Ammon's horn (tissue), 1 donor: ENCODE measurements at regions not wholly inside any gene's neighbourhood (a gene's known extent, or its start where the extent isn't known, plus 50 kb on each side); places are given as distances from the start of the nearest gene placed in this dataset.

Experiments
- DNase-seq: peaks from one replicate; pipeline ENCODE4 v3.0.0-alpha.2; 2016; ENCODE audit warnings: low spot score

DNA sequence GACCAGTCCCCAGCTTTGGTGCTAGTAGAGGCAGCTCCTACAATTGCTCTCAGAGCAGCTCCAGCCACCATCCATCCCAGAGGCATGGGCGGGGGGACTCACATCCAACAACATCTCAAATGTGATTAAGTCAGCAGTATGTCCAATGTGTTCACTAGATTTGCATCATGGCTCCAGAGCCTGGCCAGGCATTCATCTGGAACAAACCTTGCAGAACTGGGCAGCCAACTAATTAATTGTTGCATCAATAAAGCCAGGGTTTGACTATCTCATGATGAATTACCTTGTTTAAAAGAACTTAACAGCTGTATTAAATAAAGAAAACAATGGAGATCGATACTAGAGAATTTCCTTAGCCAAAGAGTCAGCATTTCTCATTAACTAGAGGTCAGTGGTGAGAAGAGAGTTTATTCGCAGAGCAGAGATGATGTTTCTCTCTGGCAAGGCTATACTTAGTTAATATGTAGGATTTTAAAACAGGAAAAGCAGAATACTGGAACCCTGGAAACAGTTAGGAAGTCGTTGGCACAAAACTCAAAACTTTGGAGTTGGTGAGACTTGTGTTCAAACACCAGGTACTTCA lies 494.4 kb downstream of the GRIN2A start:
- no peak for DNase-seq

DNA sequence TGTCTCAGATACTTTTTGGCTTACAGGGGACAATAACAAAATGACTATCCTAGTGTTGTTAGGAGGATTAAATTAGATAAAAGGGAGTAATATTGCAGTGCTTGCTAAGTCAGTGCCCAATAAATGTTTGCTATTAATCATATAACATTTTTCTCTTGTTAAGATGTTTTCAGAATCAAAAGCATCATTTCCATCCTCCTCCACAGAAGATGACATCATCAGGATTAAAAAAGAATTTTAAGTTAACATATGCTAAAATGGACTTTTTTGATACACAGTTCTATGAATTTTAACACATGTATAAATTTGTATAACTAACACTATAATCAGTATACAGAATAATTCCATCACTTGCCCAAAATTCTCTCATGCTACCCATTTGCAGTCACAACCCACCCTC lies 492.6 kb downstream of the GRIN2A start:
- DNase-seq: no peak

DNA sequence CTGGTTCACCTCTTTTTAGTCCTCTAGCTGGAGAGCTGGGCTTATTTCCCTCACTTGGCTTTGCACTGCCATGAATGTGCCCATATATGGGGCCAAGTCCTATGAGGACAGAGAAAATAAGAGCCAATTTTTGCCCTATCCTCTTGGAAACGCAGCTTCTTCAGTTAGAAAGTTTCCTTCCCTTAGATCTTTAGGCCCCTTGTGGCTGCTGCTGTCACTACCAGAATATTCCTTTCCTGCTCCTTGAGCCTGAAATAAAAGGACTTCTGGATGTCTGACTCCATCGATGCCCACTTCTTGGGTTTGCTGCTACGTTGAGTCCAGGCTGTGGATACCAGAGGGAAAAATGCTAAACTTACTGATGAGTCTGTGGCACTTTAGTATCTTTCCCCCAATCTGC lies 487.1 kb downstream of the GRIN2A start:
- no peak for DNase-seq
